ENCODE measurements at regions not wholly inside any gene's neighbourhood (a gene's known extent, or its start where the extent isn't known, plus 50 kb on each side); places are given as distances from the start of the nearest gene placed in this dataset.
"Not testable (repeated sequence)": the region's sequence is repeated elsewhere in the genome, so short reads cannot be mapped to it uniquely, and the experiment has no call there.

- no peak for DNase-seq
These were observed 1295.8 kb upstream of the ALCAM start for GRCh38 chr3:104070906-104071305.

GRCh38 chr3:104080088-104080626 lies 1286.6 kb upstream of the ALCAM start:
- no peak for DNase-seq

GRCh38 chr3:104088738-104089137 lies 1278.0 kb upstream of the ALCAM start:
- DNase-seq, result no peak

- not testable (repeated sequence) for DNase-seq
These were observed 1276.7 kb upstream of the ALCAM start for GRCh38 chr3:104089987-104090386.

- no peak for DNase-seq
These were observed 1265.0 kb upstream of the ALCAM start for GRCh38 chr3:104101736-104102135.

GRCh38 chr3:104102386-104102785 lies 1264.3 kb upstream of the ALCAM start:
- DNase-seq, result peak; percentile 62

- no peak for DNase-seq
These were observed 1260.4 kb upstream of the ALCAM start for GRCh38 chr3:104106276-104106675.

GRCh38 chr3:104108522-104108921 lies 1258.2 kb upstream of the ALCAM start:
- no peak for DNase-seq

- no peak for DNase-seq
These were observed 1240.2 kb upstream of the ALCAM start for GRCh38 chr3:104126463-104126862.

GRCh38 chr3:104126864-104127553 lies 1239.7 kb upstream of the ALCAM start:
- no peak for DNase-seq

GRCh38 chr3:104127830-104128229 lies 1238.9 kb upstream of the ALCAM start:
- no peak for DNase-seq

- DNase-seq, result no peak
These were observed 1233.9 kb upstream of the ALCAM start for GRCh38 chr3:104132566-104133403.

GRCh38 chr3:104133630-104134029 lies 1233.1 kb upstream of the ALCAM start:
- DNase-seq, result no peak

GRCh38 chr3:104137116-104137515 lies 1229.6 kb upstream of the ALCAM start:
- no peak for DNase-seq

GRCh38 chr3:104145164-104145563 lies 1221.5 kb upstream of the ALCAM start:
- no peak for DNase-seq

GRCh38 chr3:104149154-104149553 lies 1217.6 kb upstream of the ALCAM start:
- no peak for DNase-seq

GRCh38 chr3:104150724-104151123 lies 1216.0 kb upstream of the ALCAM start:
- DNase-seq, result no peak

GRCh38 chr3:104154896-104155295 lies 1211.8 kb upstream of the ALCAM start:
- no peak for DNase-seq

- no peak for DNase-seq
These were observed 1200.8 kb upstream of the ALCAM start for GRCh38 chr3:104165866-104166265.

- no peak for DNase-seq
These were observed 1198.3 kb upstream of the ALCAM start for GRCh38 chr3:104168386-104168785.

GRCh38 chr3:104175696-104176095 lies 1191.0 kb upstream of the ALCAM start:
- no peak for DNase-seq

- DNase-seq, result no peak
These were observed 1190.0 kb upstream of the ALCAM start for GRCh38 chr3:104176706-104177105.

- DNase-seq, result no peak
These were observed 1188.0 kb upstream of the ALCAM start for GRCh38 chr3:104178680-104179079.

GRCh38 chr3:104180906-104181305 lies 1185.8 kb upstream of the ALCAM start:
- DNase-seq, result no peak
